NT2/D1 (cell line): ENCODE measurements at regions not wholly inside any gene's neighbourhood (a gene's known extent, or its start where the extent isn't known, plus 50 kb on each side); places are given as distances from the start of the nearest gene placed in this dataset.
"Not testable (repeated sequence)": the region's sequence is repeated elsewhere in the genome, so short reads cannot be mapped to it uniquely, and the experiment has no call there.

Source experiments
- DNase-seq: peaks from one replicate; pipeline ENCODE4 v3.0.0-alpha.2; 2011; ENCODE audit warnings: low read depth, low spot score
- H3K27me3 ChIP-seq: 2 replicates; pipeline ENCODE4 v1.6.0; 2011; ENCODE audit warnings: mild to moderate bottlenecking; ENCODE audit not compliant: insufficient read length, insufficient read depth
- H3K36me3 ChIP-seq: 2 replicates; pipeline ENCODE4 v1.6.1; 2011; ENCODE audit warnings: mild to moderate bottlenecking, low read length, mixed read lengths; ENCODE audit not compliant: insufficient read depth, insufficient read length
- H3K4me1 ChIP-seq: 2 replicates; pipeline ENCODE4 v1.5.1; 2011; ENCODE audit not compliant: insufficient read depth, insufficient read length
- H3K4me3 ChIP-seq: 2 replicates; pipeline ENCODE4 v1.5.1; 2011; ENCODE audit warnings: low read depth; ENCODE audit not compliant: insufficient read length
- H3K9ac ChIP-seq: 2 replicates; pipeline ENCODE4 v1.6.0; 2011; ENCODE audit warnings: low read depth; ENCODE audit not compliant: insufficient read length
- H3K9me3 ChIP-seq: 2 replicates; pipeline ENCODE4 v1.5.1; 2011; ENCODE audit warnings: mild to moderate bottlenecking, low read length; ENCODE audit not compliant: insufficient read depth
- SUZ12 ChIP-seq: IDR thresholded peaks from 2 replicates; pipeline ENCODE4 v1.6.1; 2011; ENCODE audit not compliant: insufficient read length, insufficient read depth; ENCODE audit errors: extremely low read depth
- YY1 ChIP-seq: IDR thresholded peaks from 2 replicates; pipeline ENCODE4 v1.6.1; 2011; ENCODE audit not compliant: insufficient read length, insufficient read depth
- ZNF274 ChIP-seq: IDR thresholded peaks from 2 replicates; pipeline ENCODE4 v1.6.1; 2011; ENCODE audit warnings: mild to moderate bottlenecking, low read depth, low read length

GRCh38 chr3:5051772-5052171, 70.3 kb upstream of the ARL8B start:
- Histone ChIP-seq H3K9ac (no peak overlapping the region), H3K9me3 (peaks cover 6% of the 10 kb centered on the region; the same call in 1 of the 2 replicates), H3K36me3 (no peaks in the 10 kb centered on the region), H3K4me1 (no peaks in the 10 kb centered on the region), H3K27me3 (no peaks in the 10 kb centered on the region), H3K4me3 (no peak overlapping the region)
- TF ChIP-seq YY1, result no peak
- no peak for TF ChIP-seq ZNF274
- TF ChIP-seq SUZ12, result no peak
- no peak for DNase-seq

- Histone ChIP-seq H3K36me3 (no peaks in the 10 kb centered on the region), H3K9me3 (peaks cover 6% of the 10 kb centered on the region; the same call in 1 of the 2 replicates), H3K27me3 (no peaks in the 10 kb centered on the region), H3K9ac (no peak overlapping the region), H3K4me1 (no peaks in the 10 kb centered on the region), H3K4me3 (no peak overlapping the region)
- no peak for DNase-seq
- TF ChIP-seq SUZ12 (no peak), YY1 (no peak), ZNF274 (no peak)
These were observed 69.8 kb upstream of the ARL8B start for GRCh38 chr3:5052247-5052646.

- Histone ChIP-seq H3K4me3 (no peak overlapping the region), H3K9ac (no peak overlapping the region), H3K4me1 (no peaks in the 10 kb centered on the region), H3K27me3 (no peaks in the 10 kb centered on the region), H3K36me3 (no peaks in the 10 kb centered on the region), H3K9me3 (no peaks in the 10 kb centered on the region)
- no peak for DNase-seq
- TF ChIP-seq SUZ12 (no peak), YY1 (no peak), ZNF274 (no peak)
These were observed 68.9 kb upstream of the ARL8B start for GRCh38 chr3:5053021-5053831.

- Histone ChIP-seq H3K9me3 (no peaks in the 10 kb centered on the region), H3K9ac (no peak overlapping the region), H3K4me3 (no peak overlapping the region), H3K27me3 (no peaks in the 10 kb centered on the region), H3K4me1 (no peaks in the 10 kb centered on the region), H3K36me3 (no peaks in the 10 kb centered on the region)
- DNase-seq, result no peak
- no peak for TF ChIP-seq YY1
These were observed 68.0 kb upstream of the ARL8B start for GRCh38 chr3:5054098-5054497.

- H3K4me3 ChIP-seq, H3K27me3 ChIP-seq: not testable (repeated sequence)
These were observed 67.5 kb upstream of the ARL8B start for GRCh38 chr3:5054579-5054978.

GRCh38 chr3:5055357-5056110, 66.6 kb upstream of the ARL8B start:
- TF ChIP-seq SUZ12 (no peak), YY1 (no peak), ZNF274 (no peak)
- no peak for DNase-seq
- no peak overlapping the region for H3K4me3 ChIP-seq
- H3K4me1 ChIP-seq, result no peaks in the 10 kb centered on the region
- H3K9ac ChIP-seq, result no peak overlapping the region
- no peaks in the 10 kb centered on the region for H3K36me3 ChIP-seq
- no peaks in the 10 kb centered on the region for H3K27me3 ChIP-seq
- H3K9me3 ChIP-seq, result no peaks in the 10 kb centered on the region

More at GRCh38 chr3:5054579-5054978, 67.5 kb upstream of the ARL8B start:
- not testable (repeated sequence) for H3K9ac ChIP-seq, H3K9me3 ChIP-seq, H3K36me3 ChIP-seq, H3K4me1 ChIP-seq, DNase-seq

GRCh38 chr3:5056111-5056391, 66.0 kb upstream of the ARL8B start:
- H3K27me3 ChIP-seq, result no peaks in the 10 kb centered on the region
- no peak for DNase-seq
- TF ChIP-seq YY1 (no peak), ZNF274 (no peak), SUZ12 (no peak)
- H3K9ac ChIP-seq, result no peak overlapping the region
- H3K36me3 ChIP-seq, result no peaks in the 10 kb centered on the region
- no peaks in the 10 kb centered on the region for H3K4me1 ChIP-seq
- no peaks in the 10 kb centered on the region for H3K9me3 ChIP-seq
- no peak overlapping the region for H3K4me3 ChIP-seq

GRCh38 chr3:5057272-5057671, 64.8 kb upstream of the ARL8B start:
- no peak overlapping the region for H3K4me3 ChIP-seq
- no peaks in the 10 kb centered on the region for H3K27me3 ChIP-seq
- H3K36me3 ChIP-seq, result no peaks in the 10 kb centered on the region
- no peak for DNase-seq
- H3K4me1 ChIP-seq, result no peaks in the 10 kb centered on the region
- no peak for TF ChIP-seq YY1
- no peak overlapping the region for H3K9ac ChIP-seq
- H3K9me3 ChIP-seq, result no peaks in the 10 kb centered on the region
